HG03196 (cell line): ENCODE measurements at regions not wholly inside any gene's neighbourhood (a gene's known extent, or its start where the extent isn't known, plus 50 kb on each side); places are given as distances from the start of the nearest gene placed in this dataset.

Experiments
- ATAC-seq: cut with Tn5 transposase; IDR thresholded peaks from one replicate; pipeline ENCODE4 v1.9.1; 2021; ENCODE audit not compliant: unreplicated experiment

GRCh38 chr10:60666221-60666620 lies 112.1 kb upstream of the CDK1 start:
- no peak for ATAC-seq

GRCh38 chr10:60664859-60665258 lies 113.4 kb upstream of the CDK1 start:
- ATAC-seq = no peak

- ATAC-seq = no peak
These were observed 114.4 kb upstream of the CDK1 start for GRCh38 chr10:60663850-60664249.

- ATAC-seq = no peak
These were observed 115.2 kb upstream of the CDK1 start for GRCh38 chr10:60662917-60663614.

- ATAC-seq = no peak
These were observed 116.6 kb upstream of the CDK1 start for GRCh38 chr10:60661637-60662036.

GRCh38 chr10:60660625-60661024 lies 117.7 kb upstream of the CDK1 start:
- no peak for ATAC-seq

GRCh38 chr10:60654813-60655464 lies 123.3 kb upstream of the CDK1 start:
- no peak for ATAC-seq

- ATAC-seq = peak; percentile 82
These were observed 125.7 kb upstream of the CDK1 start for GRCh38 chr10:60652628-60653027.

GRCh38 chr10:60650378-60650800 lies 127.9 kb upstream of the CDK1 start:
- ATAC-seq = no peak

GRCh38 chr10:60649485-60650377 lies 128.5 kb upstream of the CDK1 start:
- ATAC-seq = no peak

- no peak for ATAC-seq
These were observed 129.5 kb upstream of the CDK1 start for GRCh38 chr10:60648761-60649160.

- ATAC-seq = no peak
These were observed 131.1 kb upstream of the CDK1 start for GRCh38 chr10:60646966-60647796.

GRCh38 chr10:60645980-60646379 lies 132.3 kb upstream of the CDK1 start:
- no peak for ATAC-seq

- no peak for ATAC-seq
These were observed 133.7 kb upstream of the CDK1 start for GRCh38 chr10:60644436-60645130.

GRCh38 chr10:60643874-60644273 lies 134.4 kb upstream of the CDK1 start:
- no peak for ATAC-seq

- ATAC-seq = no peak
These were observed 148.9 kb upstream of the CDK1 start for GRCh38 chr10:60629332-60629731.

GRCh38 chr10:60627778-60628748 lies 150.2 kb upstream of the CDK1 start:
- no peak for ATAC-seq

GRCh38 chr10:60626037-60626436 lies 152.2 kb upstream of the CDK1 start:
- ATAC-seq = no peak

GRCh38 chr10:60623627-60624026 lies 154.7 kb upstream of the CDK1 start:
- no peak for ATAC-seq
